Ishikawa (cell line): ENCODE measurements at regions not wholly inside any gene's neighbourhood (a gene's known extent, or its start where the extent isn't known, plus 50 kb on each side); places are given as distances from the start of the nearest gene placed in this dataset.

ENCODE experiments used
- CEBPB ChIP-seq: IDR thresholded peaks from 2 replicates; pipeline ENCODE4 v1.6.1; 2012
- CREB1 ChIP-seq: IDR thresholded peaks from 2 replicates; pipeline ENCODE4 v1.6.1; 2012; ENCODE audit warnings: low read depth
- EGR1 ChIP-seq: IDR thresholded peaks from 2 replicates; pipeline ENCODE4 v1.6.1; 2012
- EP300 ChIP-seq: IDR thresholded peaks from 2 replicates; pipeline ENCODE4 v1.6.1; 2012; ENCODE audit warnings: borderline replicate concordance
- FOXM1 ChIP-seq: IDR thresholded peaks from 2 replicates; pipeline ENCODE4 v1.6.1; 2012; ENCODE audit warnings: low read depth, borderline replicate concordance
- NFIC ChIP-seq: IDR thresholded peaks from 2 replicates; pipeline ENCODE4 v1.6.1; 2012
- RAD21 ChIP-seq: IDR thresholded peaks from 2 replicates; pipeline ENCODE4 v1.6.1; 2012; ENCODE audit warnings: low read depth
- TAF1 ChIP-seq: IDR thresholded peaks from 2 replicates; pipeline ENCODE4 v1.6.1; 2012; ENCODE audit warnings: low read depth, mild to moderate bottlenecking
- TCF12 ChIP-seq: IDR thresholded peaks from 2 replicates; pipeline ENCODE4 v1.6.1; 2012; ENCODE audit warnings: low read depth
- TEAD4 ChIP-seq: IDR thresholded peaks from 2 replicates; pipeline ENCODE4 v1.6.1; 2012
- YY1 ChIP-seq: IDR thresholded peaks from 2 replicates; pipeline ENCODE4 v1.6.1; 2012; ENCODE audit warnings: low read depth
- ZBTB7A ChIP-seq: IDR thresholded peaks from 2 replicates; pipeline ENCODE4 v1.6.1; 2012; ENCODE audit warnings: low read depth
- TF ChIP-seq, protein P1 (sequence below): IDR thresholded peaks from 2 replicates; pipeline ENCODE4 v1.6.1; 2012
- TF ChIP-seq, protein P2 (sequence below): IDR thresholded peaks from 2 replicates; pipeline ENCODE4 v1.6.1; 2012; ENCODE audit warnings: low read depth, mild to moderate bottlenecking
- TF ChIP-seq, protein P3 (sequence below): IDR thresholded peaks from 2 replicates; pipeline ENCODE4 v1.6.1; 2012

DNA sequence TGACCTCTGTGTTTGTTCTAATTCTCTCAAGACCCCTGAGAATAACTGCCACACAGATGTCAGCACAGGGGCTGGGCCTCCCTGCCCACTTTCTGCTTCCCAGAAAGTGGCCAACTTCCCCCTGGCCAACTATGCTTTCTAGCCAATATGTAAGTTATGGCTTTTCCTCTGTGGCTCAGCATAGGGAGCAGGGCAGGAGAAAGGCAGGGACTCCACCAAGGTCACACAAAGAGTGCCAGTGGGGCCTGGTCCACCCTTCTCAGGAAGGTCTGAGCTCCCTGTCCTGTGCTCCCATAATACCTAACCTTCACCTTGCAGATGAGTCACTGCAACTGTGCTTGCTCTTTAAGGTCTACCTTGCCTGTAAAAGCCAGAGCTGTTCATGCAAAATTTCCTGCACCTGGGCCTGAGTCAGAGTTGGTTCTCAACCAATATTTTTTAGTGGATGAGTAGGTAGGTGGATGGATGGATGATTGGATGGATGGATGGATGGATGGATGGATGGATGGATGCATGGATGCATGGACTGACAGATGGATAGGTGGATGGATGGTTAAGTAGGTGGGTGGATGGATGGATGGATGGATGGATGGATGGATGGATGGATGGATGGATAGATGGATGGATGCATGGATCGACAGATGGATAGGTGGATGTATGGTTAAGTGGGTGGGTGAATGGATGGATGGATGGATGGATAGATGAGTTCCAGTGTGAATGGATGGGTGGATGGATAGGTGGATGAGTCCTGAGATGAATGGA is 64.2 kb downstream of the DIO3 start:
- no peak for TF ChIP-seq TCF12
- no peak for TF ChIP-seq CEBPB
- TF ChIP-seq, protein P1, sequence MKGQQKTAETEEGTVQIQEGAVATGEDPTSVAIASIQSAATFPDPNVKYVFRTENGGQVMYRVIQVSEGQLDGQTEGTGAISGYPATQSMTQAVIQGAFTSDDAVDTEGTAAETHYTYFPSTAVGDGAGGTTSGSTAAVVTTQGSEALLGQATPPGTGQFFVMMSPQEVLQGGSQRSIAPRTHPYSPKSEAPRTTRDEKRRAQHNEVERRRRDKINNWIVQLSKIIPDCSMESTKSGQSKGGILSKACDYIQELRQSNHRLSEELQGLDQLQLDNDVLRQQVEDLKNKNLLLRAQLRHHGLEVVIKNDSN: no peak
- TF ChIP-seq ZBTB7A: no peak
- TF ChIP-seq TAF1: no peak
- TF ChIP-seq NFIC: no peak
- no peak for TF ChIP-seq CREB1
- no peak for TF ChIP-seq TEAD4
- TF ChIP-seq EP300: no peak
- TF ChIP-seq EGR1: no peak
- TF ChIP-seq, protein P2, sequence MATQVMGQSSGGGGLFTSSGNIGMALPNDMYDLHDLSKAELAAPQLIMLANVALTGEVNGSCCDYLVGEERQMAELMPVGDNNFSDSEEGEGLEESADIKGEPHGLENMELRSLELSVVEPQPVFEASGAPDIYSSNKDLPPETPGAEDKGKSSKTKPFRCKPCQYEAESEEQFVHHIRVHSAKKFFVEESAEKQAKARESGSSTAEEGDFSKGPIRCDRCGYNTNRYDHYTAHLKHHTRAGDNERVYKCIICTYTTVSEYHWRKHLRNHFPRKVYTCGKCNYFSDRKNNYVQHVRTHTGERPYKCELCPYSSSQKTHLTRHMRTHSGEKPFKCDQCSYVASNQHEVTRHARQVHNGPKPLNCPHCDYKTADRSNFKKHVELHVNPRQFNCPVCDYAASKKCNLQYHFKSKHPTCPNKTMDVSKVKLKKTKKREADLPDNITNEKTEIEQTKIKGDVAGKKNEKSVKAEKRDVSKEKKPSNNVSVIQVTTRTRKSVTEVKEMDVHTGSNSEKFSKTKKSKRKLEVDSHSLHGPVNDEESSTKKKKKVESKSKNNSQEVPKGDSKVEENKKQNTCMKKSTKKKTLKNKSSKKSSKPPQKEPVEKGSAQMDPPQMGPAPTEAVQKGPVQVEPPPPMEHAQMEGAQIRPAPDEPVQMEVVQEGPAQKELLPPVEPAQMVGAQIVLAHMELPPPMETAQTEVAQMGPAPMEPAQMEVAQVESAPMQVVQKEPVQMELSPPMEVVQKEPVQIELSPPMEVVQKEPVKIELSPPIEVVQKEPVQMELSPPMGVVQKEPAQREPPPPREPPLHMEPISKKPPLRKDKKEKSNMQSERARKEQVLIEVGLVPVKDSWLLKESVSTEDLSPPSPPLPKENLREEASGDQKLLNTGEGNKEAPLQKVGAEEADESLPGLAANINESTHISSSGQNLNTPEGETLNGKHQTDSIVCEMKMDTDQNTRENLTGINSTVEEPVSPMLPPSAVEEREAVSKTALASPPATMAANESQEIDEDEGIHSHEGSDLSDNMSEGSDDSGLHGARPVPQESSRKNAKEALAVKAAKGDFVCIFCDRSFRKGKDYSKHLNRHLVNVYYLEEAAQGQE: no peak
- TF ChIP-seq YY1: no peak
- TF ChIP-seq FOXM1: no peak
- TF ChIP-seq, protein P3, sequence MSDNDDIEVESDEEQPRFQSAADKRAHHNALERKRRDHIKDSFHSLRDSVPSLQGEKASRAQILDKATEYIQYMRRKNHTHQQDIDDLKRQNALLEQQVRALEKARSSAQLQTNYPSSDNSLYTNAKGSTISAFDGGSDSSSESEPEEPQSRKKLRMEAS: no peak
- TF ChIP-seq RAD21: no peak

DNA sequence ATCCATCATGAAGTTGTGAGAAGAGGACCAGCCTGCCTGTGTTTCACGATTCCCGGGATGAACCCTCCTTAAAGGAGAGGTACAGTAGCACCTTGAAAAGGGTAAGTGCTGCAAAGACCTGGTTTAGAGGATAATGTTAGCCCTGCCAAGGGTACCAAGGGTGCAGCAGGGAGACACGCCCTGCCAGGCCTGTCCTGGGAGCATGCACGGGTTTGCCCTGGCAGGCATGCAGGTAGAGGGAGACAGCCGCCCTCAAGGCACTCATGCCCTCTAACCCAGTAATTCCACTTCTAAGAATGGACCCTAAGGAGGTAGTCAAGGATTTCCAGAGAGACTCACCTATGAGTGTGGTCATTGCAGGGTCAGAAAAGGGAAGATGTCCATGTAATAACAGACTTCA is 65.0 kb downstream of the DIO3 start:
- TF ChIP-seq YY1: no peak
- TF ChIP-seq EGR1: no peak
- TF ChIP-seq TAF1: no peak
- TF ChIP-seq, protein P1: no peak
- TF ChIP-seq CREB1: no peak
- TF ChIP-seq ZBTB7A: no peak
- TF ChIP-seq, protein P2: no peak
- TF ChIP-seq TEAD4: no peak
- no peak for TF ChIP-seq FOXM1

DNA sequence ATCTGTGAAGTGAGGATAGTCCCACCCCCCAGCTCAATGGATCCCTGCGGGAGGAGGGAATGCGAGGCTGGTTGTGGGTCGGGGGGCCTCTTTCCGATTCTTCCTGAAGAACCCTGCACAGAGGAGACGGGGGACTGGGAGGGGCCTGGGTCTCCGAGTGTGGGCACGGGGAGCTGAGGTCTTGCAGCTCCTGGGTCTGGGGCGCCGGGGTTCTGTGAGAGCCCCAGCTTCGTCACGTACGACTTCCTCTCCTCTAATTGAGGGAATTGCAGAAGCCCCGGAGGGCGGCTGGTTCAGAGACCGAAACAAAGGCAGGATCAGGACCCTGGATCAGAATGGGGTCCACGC is 66.6 kb downstream of the DIO3 start:
- TF ChIP-seq RAD21 (no peak), TEAD4 (no peak), NFIC (no peak), TCF12 (no peak), CEBPB (no peak), ZBTB7A (no peak), TAF1 (no peak), YY1 (no peak), EP300 (no peak), FOXM1 (no peak), CREB1 (no peak), EGR1 (no peak)
- TF ChIP-seq, protein P1: no peak
- TF ChIP-seq, protein P3: no peak
- TF ChIP-seq, protein P2: no peak

DNA sequence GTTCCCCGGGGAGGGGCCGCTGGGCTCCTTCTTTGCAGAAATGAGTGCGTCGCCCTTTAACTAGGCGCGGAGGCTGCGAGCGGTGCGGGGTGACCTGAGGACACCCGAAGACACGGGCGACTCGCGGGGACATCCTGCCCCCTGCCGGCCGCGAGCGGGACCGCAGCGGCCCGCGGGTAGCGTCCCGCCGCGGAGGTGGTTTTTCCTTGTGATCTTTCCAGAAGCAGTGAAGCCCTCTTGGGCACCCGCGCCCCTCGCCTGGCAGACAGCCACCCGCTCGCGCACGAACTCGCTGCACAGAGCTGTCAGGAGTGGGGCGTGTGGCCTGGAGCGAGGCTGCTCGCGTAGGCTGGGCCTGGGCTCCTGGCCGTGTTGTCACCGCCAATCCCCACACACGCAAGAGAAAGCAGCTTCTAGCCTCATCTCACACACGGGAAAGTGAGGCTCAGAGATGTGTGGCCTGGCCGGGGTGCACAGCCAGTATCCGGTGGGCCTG is 67.2 kb downstream of the DIO3 start:
- TF ChIP-seq, protein P3: 0 out of 2 replicates have a peak, but pooled peaks have one; percentile 16
- TF ChIP-seq, protein P2: no peak
- TF ChIP-seq CEBPB (no peak), RAD21 (peak; percentile 89)
